ENCODE measurements at regions not wholly inside any gene's neighbourhood (a gene's known extent, or its start where the extent isn't known, plus 50 kb on each side); places are given as distances from the start of the nearest gene placed in this dataset.

DNA sequence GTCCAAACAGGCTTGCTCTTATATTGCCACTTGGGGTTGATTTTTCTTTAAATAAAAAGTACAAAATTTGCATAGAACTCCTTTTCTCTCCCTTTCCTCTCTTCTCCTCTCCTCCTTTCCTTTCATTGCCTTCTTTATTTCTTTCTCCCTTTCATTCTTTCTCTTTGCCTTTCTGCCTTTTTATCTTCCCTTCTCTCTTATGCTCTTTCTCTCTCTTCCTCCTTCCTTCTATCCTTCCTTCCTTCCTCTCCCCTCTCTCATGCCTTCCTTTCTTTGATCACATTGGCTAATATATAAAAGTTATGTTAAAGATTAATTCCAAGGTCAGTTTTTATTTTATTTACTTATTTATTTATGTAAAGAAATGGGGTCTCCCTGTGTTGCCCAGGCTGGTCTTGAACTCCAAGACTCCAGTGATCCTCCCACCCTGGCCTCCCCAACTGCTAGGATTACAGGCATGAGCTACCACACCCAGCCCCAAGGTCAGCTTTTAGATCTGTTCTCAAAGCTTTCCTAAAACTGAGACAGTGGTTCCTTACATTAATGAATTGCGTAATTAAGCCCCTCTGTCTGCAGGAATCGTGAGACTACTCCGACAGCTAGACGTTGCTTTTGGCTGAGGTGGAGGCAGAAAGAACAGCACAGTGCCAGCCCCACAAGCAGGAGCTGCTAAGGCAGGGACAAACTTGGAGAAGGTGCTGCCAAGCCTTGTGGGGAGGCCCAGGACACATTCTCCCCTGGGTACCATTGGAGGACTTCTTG lies 361.9 kb downstream of the SIPA1L2 start:
- WGBS, 2 donors = 93% methylated on average over 4 of the region's 4 CpGs

GRCh38 chr1:232267092-232267836 lies 362.7 kb downstream of the SIPA1L2 start:
- Histone ChIP-seq H3K27me3 (no peaks in the 10 kb centered on the region), H3K4me1 (peaks cover 0 to 1% (median under 1%) of the 10 kb centered on the region in 4 donors), H3K36me3 (no peaks in the 10 kb centered on the region), H3K27ac (no peak overlapping the region), H3K9me3 (no peaks in the 10 kb centered on the region), H3K4me3 (no peak overlapping the region)
- no peak for TF ChIP-seq CTCF (IDR thresholded peaks at IDR 0.05)
- TF ChIP-seq EP300 (IDR thresholded peaks at IDR 0.05) = no peak
- TF ChIP-seq POLR2A (IDR thresholded peaks at IDR 0.05) = no peak
- 83 to 85% methylated on average over 5 of the region's 5 CpGs for WGBS, 2 donors
- DNase-seq (ENCODE audit: low spot score in 2 of 2) = no peak

More for the DNA sequence above, 361.9 kb downstream of the SIPA1L2 start:
- H3K4me3 ChIP-seq = no peak overlapping the region
- no peak overlapping the region for H3K27ac ChIP-seq
- H3K27me3 ChIP-seq = no peaks in the 10 kb centered on the region
- H3K36me3 ChIP-seq = no peaks in the 10 kb centered on the region
- DNase-seq (ENCODE audit: low spot score in 2 of 2) = no peak
- TF ChIP-seq CTCF (IDR thresholded peaks at IDR 0.05) = no peak
- no peak for TF ChIP-seq POLR2A (IDR thresholded peaks at IDR 0.05)
- no peak for TF ChIP-seq EP300 (IDR thresholded peaks at IDR 0.05)
- H3K4me1 ChIP-seq = peaks cover 0 to 8% (median 2%) of the 10 kb centered on the region in 4 donors
- H3K9me3 ChIP-seq = no peaks in the 10 kb centered on the region

GRCh38 chr1:232263452-232263851 lies 366.5 kb downstream of the SIPA1L2 start:
- no peak overlapping the region for H3K4me3 ChIP-seq
- WGBS, 2 donors = 95 to 97% methylated on average over 3 of the region's 3 CpGs
- no peak for TF ChIP-seq CTCF (IDR thresholded peaks at IDR 0.05)
- TF ChIP-seq POLR2A (IDR thresholded peaks at IDR 0.05) = no peak
- no peak for TF ChIP-seq EP300 (IDR thresholded peaks at IDR 0.05)
- DNase-seq (ENCODE audit: low spot score in 2 of 2) = no peak
- no peaks in the 10 kb centered on the region for H3K27me3 ChIP-seq
- no peaks in the 10 kb centered on the region for H3K9me3 ChIP-seq
- no peaks in the 10 kb centered on the region for H3K4me1 ChIP-seq
- H3K27ac ChIP-seq = no peak overlapping the region
- H3K36me3 ChIP-seq = no peaks in the 10 kb centered on the region

GRCh38 chr1:232262991-232263390 lies 366.9 kb downstream of the SIPA1L2 start:
- Histone ChIP-seq H3K4me3 (no peak overlapping the region), H3K27ac (no peak overlapping the region), H3K36me3 (no peaks in the 10 kb centered on the region), H3K9me3 (no peaks in the 10 kb centered on the region), H3K4me1 (no peaks in the 10 kb centered on the region), H3K27me3 (no peaks in the 10 kb centered on the region)
- TF ChIP-seq POLR2A (IDR thresholded peaks at IDR 0.05) (no peak), EP300 (IDR thresholded peaks at IDR 0.05) (no peak), CTCF (IDR thresholded peaks at IDR 0.05) (no peak)
- 95 to 96% methylated on average over 3 of the region's 3 CpGs for WGBS, 2 donors
- DNase-seq (ENCODE audit: low spot score in 2 of 2) = no peak

GRCh38 chr1:232260861-232261260 lies 369.1 kb downstream of the SIPA1L2 start:
- H3K27me3 ChIP-seq = no peaks in the 10 kb centered on the region
- no peak for TF ChIP-seq CTCF (IDR thresholded peaks at IDR 0.05)
- TF ChIP-seq POLR2A (IDR thresholded peaks at IDR 0.05) = no peak
- TF ChIP-seq EP300 (IDR thresholded peaks at IDR 0.05) = no peak
- no peaks in the 10 kb centered on the region for H3K36me3 ChIP-seq
- WGBS, 2 donors = 86 to 89% methylated on average over 8 of the region's 8 CpGs
- H3K4me3 ChIP-seq = no peak overlapping the region
- no peak for DNase-seq (ENCODE audit: low spot score in 2 of 2)
- no peaks in the 10 kb centered on the region for H3K9me3 ChIP-seq
- H3K27ac ChIP-seq = no peak overlapping the region
- no peaks in the 10 kb centered on the region for H3K4me1 ChIP-seq
